ENCODE measurements at regions not wholly inside any gene's neighbourhood (a gene's known extent, or its start where the extent isn't known, plus 50 kb on each side); places are given as distances from the start of the nearest gene placed in this dataset.

DNA sequence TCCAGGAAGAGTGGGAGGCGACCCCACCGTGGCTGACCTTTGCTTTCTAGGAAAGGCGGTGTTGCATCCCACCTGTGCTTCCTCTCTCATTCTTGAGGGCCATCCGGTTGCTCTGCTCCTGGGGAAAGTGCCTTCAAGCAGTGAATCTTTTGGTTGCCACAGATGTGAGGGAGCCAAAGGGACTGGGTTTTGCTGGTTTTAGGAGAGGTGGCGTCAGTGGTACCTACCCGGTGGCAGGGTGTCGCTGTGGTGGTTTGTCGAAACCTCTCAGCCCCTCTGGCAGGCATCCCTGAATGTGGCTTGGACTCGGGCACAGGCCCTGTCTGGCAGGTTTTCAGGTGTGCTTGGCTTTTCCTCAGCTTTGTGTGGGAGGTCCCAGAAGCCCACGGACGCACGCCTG, 611.5 kb downstream of the KCNJ18 start:
- TF ChIP-seq CTCF (conservative IDR thresholded peaks at IDR 0.05; ENCODE audit: low read depth in 2 of 2) (no peak), POLR2AphosphoS5 (IDR thresholded peaks at IDR 0.05; ENCODE audit: low read depth) (no peak), EZH2 (IDR thresholded peaks at IDR 0.05; ENCODE audit: low read depth, unreplicated experiment) (no peak)
- TF ChIP-seq, protein P1, sequence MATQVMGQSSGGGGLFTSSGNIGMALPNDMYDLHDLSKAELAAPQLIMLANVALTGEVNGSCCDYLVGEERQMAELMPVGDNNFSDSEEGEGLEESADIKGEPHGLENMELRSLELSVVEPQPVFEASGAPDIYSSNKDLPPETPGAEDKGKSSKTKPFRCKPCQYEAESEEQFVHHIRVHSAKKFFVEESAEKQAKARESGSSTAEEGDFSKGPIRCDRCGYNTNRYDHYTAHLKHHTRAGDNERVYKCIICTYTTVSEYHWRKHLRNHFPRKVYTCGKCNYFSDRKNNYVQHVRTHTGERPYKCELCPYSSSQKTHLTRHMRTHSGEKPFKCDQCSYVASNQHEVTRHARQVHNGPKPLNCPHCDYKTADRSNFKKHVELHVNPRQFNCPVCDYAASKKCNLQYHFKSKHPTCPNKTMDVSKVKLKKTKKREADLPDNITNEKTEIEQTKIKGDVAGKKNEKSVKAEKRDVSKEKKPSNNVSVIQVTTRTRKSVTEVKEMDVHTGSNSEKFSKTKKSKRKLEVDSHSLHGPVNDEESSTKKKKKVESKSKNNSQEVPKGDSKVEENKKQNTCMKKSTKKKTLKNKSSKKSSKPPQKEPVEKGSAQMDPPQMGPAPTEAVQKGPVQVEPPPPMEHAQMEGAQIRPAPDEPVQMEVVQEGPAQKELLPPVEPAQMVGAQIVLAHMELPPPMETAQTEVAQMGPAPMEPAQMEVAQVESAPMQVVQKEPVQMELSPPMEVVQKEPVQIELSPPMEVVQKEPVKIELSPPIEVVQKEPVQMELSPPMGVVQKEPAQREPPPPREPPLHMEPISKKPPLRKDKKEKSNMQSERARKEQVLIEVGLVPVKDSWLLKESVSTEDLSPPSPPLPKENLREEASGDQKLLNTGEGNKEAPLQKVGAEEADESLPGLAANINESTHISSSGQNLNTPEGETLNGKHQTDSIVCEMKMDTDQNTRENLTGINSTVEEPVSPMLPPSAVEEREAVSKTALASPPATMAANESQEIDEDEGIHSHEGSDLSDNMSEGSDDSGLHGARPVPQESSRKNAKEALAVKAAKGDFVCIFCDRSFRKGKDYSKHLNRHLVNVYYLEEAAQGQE (IDR thresholded peaks at IDR 0.05; ENCODE audit: unreplicated experiment): no peak
- TF ChIP-seq, protein P2, sequence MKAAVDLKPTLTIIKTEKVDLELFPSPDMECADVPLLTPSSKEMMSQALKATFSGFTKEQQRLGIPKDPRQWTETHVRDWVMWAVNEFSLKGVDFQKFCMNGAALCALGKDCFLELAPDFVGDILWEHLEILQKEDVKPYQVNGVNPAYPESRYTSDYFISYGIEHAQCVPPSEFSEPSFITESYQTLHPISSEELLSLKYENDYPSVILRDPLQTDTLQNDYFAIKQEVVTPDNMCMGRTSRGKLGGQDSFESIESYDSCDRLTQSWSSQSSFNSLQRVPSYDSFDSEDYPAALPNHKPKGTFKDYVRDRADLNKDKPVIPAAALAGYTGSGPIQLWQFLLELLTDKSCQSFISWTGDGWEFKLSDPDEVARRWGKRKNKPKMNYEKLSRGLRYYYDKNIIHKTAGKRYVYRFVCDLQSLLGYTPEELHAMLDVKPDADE (IDR thresholded peaks at IDR 0.05): no peak
